GM23338 (cell line): ENCODE measurements at regions not wholly inside any gene's neighbourhood (a gene's known extent, or its start where the extent isn't known, plus 50 kb on each side); places are given as distances from the start of the nearest gene placed in this dataset.

ENCODE experiments used
- ATAC-seq: fragments of 200-7000 bp; cut with Tn5 transposase; 3 replicates; pipeline ENCODE4 v1.9.1; 2020
- DNase-seq: peaks from one replicate; pipeline ENCODE4 v3.0.0-alpha.2; 2015; ENCODE audit warnings: low spot score
- H2AFZ ChIP-seq: fragments of 200-600 bp; sonication (generic); 2 replicates; pipeline ENCODE4 v1.8.0; 2016; ENCODE audit warnings: antibody characterized with exemption, mild to moderate bottlenecking, moderate library complexity
- H3F3A ChIP-seq: fragments of 200-600 bp; sonication (generic); replicated peaks from 2 replicates; pipeline ENCODE4 v1.8.0; 2017; ENCODE audit warnings: antibody characterized with exemption, mixed run types, low read depth
- H3K27ac ChIP-seq: fragments of 200-600 bp; sonication (generic); 2 replicates; pipeline ENCODE4 v1.6.1; 2016; ENCODE audit warnings: low read depth
- H3K27me3 ChIP-seq: fragments of 200-600 bp; sonication (generic); 2 replicates; pipeline ENCODE4 v1.8.0; 2016; ENCODE audit warnings: mild to moderate bottlenecking, mixed run types, moderate library complexity; ENCODE audit not compliant: insufficient read depth
- H3K36me3 ChIP-seq: fragments of 200-600 bp; sonication (generic); 2 replicates; pipeline ENCODE4 v1.8.0; 2016; ENCODE audit warnings: mild to moderate bottlenecking; ENCODE audit not compliant: insufficient read depth
- H3K4me1 ChIP-seq: fragments of 200-600 bp; sonication (generic); 2 replicates; pipeline ENCODE4 v1.8.0; 2016; ENCODE audit warnings: mild to moderate bottlenecking, moderate library complexity; ENCODE audit not compliant: insufficient read depth
- H3K4me2 ChIP-seq: fragments of 200-600 bp; sonication (generic); 2 replicates; pipeline ENCODE4 v1.7.1; 2017; ENCODE audit warnings: mixed run types
- H3K4me3 ChIP-seq: fragments of 200-600 bp; sonication (generic); 2 replicates; pipeline ENCODE4 v1.6.1; 2016; ENCODE audit warnings: mixed run types
- H3K79me2 ChIP-seq: fragments of 200-600 bp; sonication (generic); replicated peaks from 2 replicates; pipeline ENCODE4 v1.8.0; 2017; ENCODE audit warnings: mild to moderate bottlenecking; ENCODE audit not compliant: insufficient read depth
- H3K9me2 ChIP-seq: fragments of 200-600 bp; sonication (generic); 2 replicates; pipeline ENCODE4 v1.8.0; 2017; ENCODE audit not compliant: insufficient read depth
- H4K20me1 ChIP-seq: fragments of 200-600 bp; sonication (generic); replicated peaks from 2 replicates; pipeline ENCODE4 v1.8.0; 2017; ENCODE audit warnings: mild to moderate bottlenecking; ENCODE audit not compliant: insufficient read depth
- H3K27ac Mint-ChIP-seq: 2 replicates; pipeline ENCODE4 v1.8.0; 2020; ENCODE audit warnings: inconsistent platforms, mild to moderate bottlenecking, moderate library complexity, mixed read lengths
- H3K27me3 Mint-ChIP-seq: 3 replicates; pipeline ENCODE4 v1.8.0; 2022; ENCODE audit warnings: low read depth, mild to moderate bottlenecking, moderate library complexity, mixed read lengths, inconsistent platforms; ENCODE audit not compliant: insufficient read depth, poor library complexity
- H3K36me3 Mint-ChIP-seq: 3 replicates; pipeline ENCODE4 v1.8.0; 2021; ENCODE audit warnings: low read depth, mild to moderate bottlenecking, inconsistent platforms, moderate library complexity, mixed read lengths
- H3K4me1 Mint-ChIP-seq: 3 replicates; pipeline ENCODE4 v1.8.0; 2020; ENCODE audit warnings: mild to moderate bottlenecking, inconsistent platforms, mixed read lengths
- H3K4me3 Mint-ChIP-seq: 3 replicates; pipeline ENCODE4 v1.8.0; 2021; ENCODE audit warnings: moderate library complexity, mild to moderate bottlenecking, inconsistent platforms, mixed read lengths
- H3K9me3 Mint-ChIP-seq: 3 replicates; pipeline ENCODE4 v1.8.0; 2020; ENCODE audit warnings: moderate library complexity, mild to moderate bottlenecking, inconsistent platforms, mixed read lengths
- CREB1 ChIP-seq: fragments of 250-450 bp; sonication (Bioruptor Pico); IDR thresholded peaks from 2 replicates; pipeline ENCODE4 v1.5.0; 2020; ENCODE audit warnings: low read depth, mild to moderate bottlenecking, moderate library complexity
- CTCF ChIP-seq, 2 experiments: fragments of 200-600 bp in 1 of 2; sonication (generic) in 1 of 2; conservative IDR thresholded peaks; 2 replicates each; pipeline versions ENCODE4 v1.5.1 to v1.6.1; 2016 to 2017; ENCODE audit warnings: antibody characterized with exemption in 2 of 2, low read depth in 2 of 2, mild to moderate bottlenecking in 2 of 2, moderate library complexity in 1 of 2
- EZH2 ChIP-seq: fragments of 200-600 bp; sonication (generic); IDR thresholded peaks from one replicate; pipeline ENCODE4 v1.8.0; 2017; ENCODE audit warnings: antibody characterized with exemption, mild to moderate bottlenecking, low read depth; ENCODE audit not compliant: unreplicated experiment
- JUNB ChIP-seq: IDR thresholded peaks from one replicate; pipeline ENCODE4 v1.6.1; 2016; ENCODE audit warnings: antibody characterized with exemption; ENCODE audit not compliant: unreplicated experiment
- NANOG ChIP-seq: IDR thresholded peaks from 2 replicates; pipeline ENCODE4 v1.6.1; 2016; ENCODE audit warnings: antibody characterized with exemption, borderline replicate concordance
- REST ChIP-seq: IDR thresholded peaks from one replicate; pipeline ENCODE4 v1.6.1; 2018; ENCODE audit warnings: antibody characterized with exemption; ENCODE audit not compliant: unreplicated experiment
- STAT1 ChIP-seq: IDR thresholded peaks from one replicate; pipeline ENCODE4 v1.6.1; 2016; ENCODE audit warnings: antibody characterized with exemption; ENCODE audit not compliant: unreplicated experiment
- ZNF331 ChIP-seq: fragments of 250-450 bp; sonication (Bioruptor Pico); IDR thresholded peaks from 2 replicates; pipeline ENCODE4 v1.5.0; 2020; ENCODE audit warnings: low read depth, mild to moderate bottlenecking, moderate library complexity
- TF ChIP-seq, protein P1 (sequence below): fragments of 250-450 bp; sonication (Bioruptor Pico); IDR thresholded peaks from 2 replicates; pipeline ENCODE4 v1.5.0; 2020; ENCODE audit warnings: mild to moderate bottlenecking, moderate library complexity
- TF ChIP-seq, protein P2 (sequence below): IDR thresholded peaks from 2 replicates; pipeline ENCODE4 v1.6.1; 2016; ENCODE audit warnings: antibody characterized with exemption

GRCh38 chr17:62887437-62887836 lies 78.6 kb upstream of the TANC2 start:
- TF ChIP-seq STAT1 = no peak
- TF ChIP-seq NANOG = no peak
- no peak for TF ChIP-seq CREB1 (CRISPR knock-in tag)
- no peak for TF ChIP-seq REST
- peaks cover 2% of the 10 kb centered on the region for H3K27me3 Mint-ChIP-seq
- no peak overlapping the region for H3K4me2 ChIP-seq
- H3K27ac Mint-ChIP-seq = no peak overlapping the region
- no peaks in the 10 kb centered on the region for H3K27me3 ChIP-seq
- H2AFZ ChIP-seq = no peak overlapping the region
- H3K4me3 Mint-ChIP-seq = no peak overlapping the region
- H4K20me1 ChIP-seq = no peaks in the 10 kb centered on the region
- no peaks in the 10 kb centered on the region for H3K9me2 ChIP-seq
- ATAC-seq (no peak), DNase-seq (no peak)
- H3K27ac ChIP-seq = no peak overlapping the region
- peaks cover 12% of the 10 kb centered on the region for H3K4me1 ChIP-seq
- H3K79me2 ChIP-seq = no peaks in the 10 kb centered on the region
- H3K36me3 ChIP-seq = no peaks in the 10 kb centered on the region
- H3K4me1 Mint-ChIP-seq = peaks cover 11% of the 10 kb centered on the region
- no peak overlapping the region for H3K4me3 ChIP-seq
- H3F3A ChIP-seq = no peaks in the 10 kb centered on the region
- no peaks in the 10 kb centered on the region for H3K36me3 Mint-ChIP-seq
- peaks cover 3% of the 10 kb centered on the region; the same call in 2 of the 3 replicates for H3K9me3 Mint-ChIP-seq

- Histone ChIP-seq H3K9me2 (no peaks in the 10 kb centered on the region), H3F3A (no peaks in the 10 kb centered on the region), H3K4me2 (no peak overlapping the region), H3K79me2 (no peaks in the 10 kb centered on the region), H3K27me3 (no peaks in the 10 kb centered on the region), H3K4me3 (no peak overlapping the region), H2AFZ (no peak overlapping the region), H3K36me3 (no peaks in the 10 kb centered on the region), H4K20me1 (no peaks in the 10 kb centered on the region), H3K4me1 (no peaks in the 10 kb centered on the region), H3K27ac (no peak overlapping the region)
- Mint-ChIP-seq H3K27ac (no peak overlapping the region), H3K36me3 (no peaks in the 10 kb centered on the region), H3K4me3 (no peak overlapping the region), H3K9me3 (peaks cover 3% of the 10 kb centered on the region; the same call in 2 of the 3 replicates), H3K4me1 (no peaks in the 10 kb centered on the region), H3K27me3 (peaks cover 2% of the 10 kb centered on the region)
- ATAC-seq = no peak
- no peak for DNase-seq
- no peak for TF ChIP-seq CTCF (conservative IDR thresholded peaks at IDR 0.05; ENCODE audit: low read depth in 2 of 2)
- no peak for TF ChIP-seq ZNF331 (CRISPR knock-in tag)
- TF ChIP-seq, protein P1, sequence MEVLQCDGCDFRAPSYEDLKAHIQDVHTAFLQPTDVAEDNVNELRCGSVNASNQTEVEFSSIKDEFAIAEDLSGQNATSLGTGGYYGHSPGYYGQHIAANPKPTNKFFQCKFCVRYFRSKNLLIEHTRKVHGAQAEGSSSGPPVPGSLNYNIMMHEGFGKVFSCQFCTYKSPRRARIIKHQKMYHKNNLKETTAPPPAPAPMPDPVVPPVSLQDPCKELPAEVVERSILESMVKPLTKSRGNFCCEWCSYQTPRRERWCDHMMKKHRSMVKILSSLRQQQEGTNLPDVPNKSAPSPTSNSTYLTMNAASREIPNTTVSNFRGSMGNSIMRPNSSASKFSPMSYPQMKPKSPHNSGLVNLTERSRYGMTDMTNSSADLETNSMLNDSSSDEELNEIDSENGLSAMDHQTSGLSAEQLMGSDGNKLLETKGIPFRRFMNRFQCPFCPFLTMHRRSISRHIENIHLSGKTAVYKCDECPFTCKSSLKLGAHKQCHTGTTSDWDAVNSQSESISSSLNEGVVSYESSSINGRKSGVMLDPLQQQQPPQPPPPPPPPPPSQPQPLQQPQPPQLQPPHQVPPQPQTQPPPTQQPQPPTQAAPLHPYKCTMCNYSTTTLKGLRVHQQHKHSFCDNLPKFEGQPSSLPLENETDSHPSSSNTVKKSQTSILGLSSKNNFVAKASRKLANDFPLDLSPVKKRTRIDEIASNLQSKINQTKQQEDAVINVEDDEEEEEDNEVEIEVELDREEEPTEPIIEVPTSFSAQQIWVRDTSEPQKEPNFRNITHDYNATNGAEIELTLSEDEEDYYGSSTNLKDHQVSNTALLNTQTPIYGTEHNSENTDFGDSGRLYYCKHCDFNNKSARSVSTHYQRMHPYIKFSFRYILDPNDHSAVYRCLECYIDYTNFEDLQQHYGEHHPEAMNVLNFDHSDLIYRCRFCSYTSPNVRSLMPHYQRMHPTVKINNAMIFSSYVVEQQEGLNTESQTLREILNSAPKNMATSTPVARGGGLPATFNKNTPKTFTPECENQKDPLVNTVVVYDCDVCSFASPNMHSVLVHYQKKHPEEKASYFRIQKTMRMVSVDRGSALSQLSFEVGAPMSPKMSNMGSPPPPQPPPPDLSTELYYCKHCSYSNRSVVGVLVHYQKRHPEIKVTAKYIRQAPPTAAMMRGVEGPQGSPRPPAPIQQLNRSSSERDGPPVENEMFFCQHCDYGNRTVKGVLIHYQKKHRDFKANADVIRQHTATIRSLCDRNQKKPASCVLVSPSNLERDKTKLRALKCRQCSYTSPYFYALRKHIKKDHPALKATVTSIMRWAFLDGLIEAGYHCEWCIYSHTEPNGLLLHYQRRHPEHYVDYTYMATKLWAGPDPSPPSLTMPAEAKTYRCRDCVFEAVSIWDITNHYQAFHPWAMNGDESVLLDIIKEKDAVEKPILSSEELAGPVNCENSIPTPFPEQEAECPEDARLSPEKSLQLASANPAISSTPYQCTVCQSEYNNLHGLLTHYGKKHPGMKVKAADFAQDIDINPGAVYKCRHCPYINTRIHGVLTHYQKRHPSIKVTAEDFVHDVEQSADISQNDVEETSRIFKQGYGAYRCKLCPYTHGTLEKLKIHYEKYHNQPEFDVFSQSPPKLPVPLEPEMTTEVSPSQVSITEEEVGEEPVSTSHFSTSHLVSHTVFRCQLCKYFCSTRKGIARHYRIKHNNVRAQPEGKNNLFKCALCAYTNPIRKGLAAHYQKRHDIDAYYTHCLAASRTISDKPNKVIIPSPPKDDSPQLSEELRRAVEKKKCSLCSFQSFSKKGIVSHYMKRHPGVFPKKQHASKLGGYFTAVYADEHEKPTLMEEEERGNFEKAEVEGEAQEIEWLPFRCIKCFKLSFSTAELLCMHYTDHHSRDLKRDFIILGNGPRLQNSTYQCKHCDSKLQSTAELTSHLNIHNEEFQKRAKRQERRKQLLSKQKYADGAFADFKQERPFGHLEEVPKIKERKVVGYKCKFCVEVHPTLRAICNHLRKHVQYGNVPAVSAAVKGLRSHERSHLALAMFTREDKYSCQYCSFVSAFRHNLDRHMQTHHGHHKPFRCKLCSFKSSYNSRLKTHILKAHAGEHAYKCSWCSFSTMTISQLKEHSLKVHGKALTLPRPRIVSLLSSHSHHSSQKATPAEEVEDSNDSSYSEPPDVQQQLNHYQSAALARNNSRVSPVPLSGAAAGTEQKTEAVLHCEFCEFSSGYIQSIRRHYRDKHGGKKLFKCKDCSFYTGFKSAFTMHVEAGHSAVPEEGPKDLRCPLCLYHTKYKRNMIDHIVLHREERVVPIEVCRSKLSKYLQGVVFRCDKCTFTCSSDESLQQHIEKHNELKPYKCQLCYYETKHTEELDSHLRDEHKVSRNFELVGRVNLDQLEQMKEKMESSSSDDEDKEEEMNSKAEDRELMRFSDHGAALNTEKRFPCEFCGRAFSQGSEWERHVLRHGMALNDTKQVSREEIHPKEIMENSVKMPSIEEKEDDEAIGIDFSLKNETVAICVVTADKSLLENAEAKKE (CRISPR knock-in tag) = no peak
- TF ChIP-seq EZH2 = no peak
- TF ChIP-seq, protein P2, sequence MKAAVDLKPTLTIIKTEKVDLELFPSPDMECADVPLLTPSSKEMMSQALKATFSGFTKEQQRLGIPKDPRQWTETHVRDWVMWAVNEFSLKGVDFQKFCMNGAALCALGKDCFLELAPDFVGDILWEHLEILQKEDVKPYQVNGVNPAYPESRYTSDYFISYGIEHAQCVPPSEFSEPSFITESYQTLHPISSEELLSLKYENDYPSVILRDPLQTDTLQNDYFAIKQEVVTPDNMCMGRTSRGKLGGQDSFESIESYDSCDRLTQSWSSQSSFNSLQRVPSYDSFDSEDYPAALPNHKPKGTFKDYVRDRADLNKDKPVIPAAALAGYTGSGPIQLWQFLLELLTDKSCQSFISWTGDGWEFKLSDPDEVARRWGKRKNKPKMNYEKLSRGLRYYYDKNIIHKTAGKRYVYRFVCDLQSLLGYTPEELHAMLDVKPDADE = no peak
- no peak for TF ChIP-seq NANOG
- no peak for TF ChIP-seq JUNB
Measured at GRCh38 chr17:62884781-62885180, 76.7 kb upstream of the MARCHF10 start.
